HUES48 (cell line): ENCODE measurements at regions not wholly inside any gene's neighbourhood (a gene's known extent, or its start where the extent isn't known, plus 50 kb on each side); places are given as distances from the start of the nearest gene placed in this dataset.
A peak's percentile ranks its signal among the peaks of the same experiment; 100 is the strongest.
"Not testable (repeated sequence)": the region's sequence is repeated elsewhere in the genome, so short reads cannot be mapped to it uniquely, and the experiment has no call there.

ENCODE experiments used
- H3K27ac ChIP-seq: one replicate; pipeline ENCODE4 v1.7.0; 2013; ENCODE audit warnings: low read depth, low read length, inconsistent platforms
- H3K27me3 ChIP-seq: 2 replicates; pipeline ENCODE4 v1.6.1; 2013; ENCODE audit warnings: mild to moderate bottlenecking, low read length; ENCODE audit not compliant: control insufficient read depth, insufficient read depth
- H3K36me3 ChIP-seq: 2 replicates; pipeline ENCODE4 v1.6.1; 2013; ENCODE audit warnings: low read length; ENCODE audit not compliant: control insufficient read depth, insufficient read depth
- H3K4me1 ChIP-seq: 2 replicates; pipeline ENCODE4 v1.6.1; 2013; ENCODE audit warnings: mild to moderate bottlenecking, low read length; ENCODE audit not compliant: control insufficient read depth, insufficient read depth
- H3K4me3 ChIP-seq: 2 replicates; pipeline ENCODE4 v1.5.1; 2013; ENCODE audit warnings: mild to moderate bottlenecking, low read depth, low read length
- H3K9ac ChIP-seq: 2 replicates; pipeline ENCODE4 v1.6.1; 2013; ENCODE audit warnings: mild to moderate bottlenecking, low read depth, low read length, moderate library complexity
- H3K9me3 ChIP-seq: 2 replicates; pipeline ENCODE4 v1.6.1; 2013; ENCODE audit warnings: low read length; ENCODE audit not compliant: control insufficient read depth, insufficient read depth

GRCh38 chr15:29978411-29979382 lies 104.1 kb upstream of the GOLGA8J start:
- Histone ChIP-seq H3K4me1 (no peaks in the 10 kb centered on the region), H3K27me3 (no peaks in the 10 kb centered on the region), H3K9me3 (no peaks in the 10 kb centered on the region), H3K4me3 (no peak overlapping the region), H3K36me3 (no peaks in the 10 kb centered on the region), H3K9ac (no peak overlapping the region), H3K27ac (no peak overlapping the region)

GRCh38 chr15:29974056-29974455 lies 108.7 kb upstream of the GOLGA8J start:
- not testable (repeated sequence) for H3K9ac ChIP-seq, H3K4me3 ChIP-seq, H3K9me3 ChIP-seq, H3K4me1 ChIP-seq, H3K27ac ChIP-seq, H3K36me3 ChIP-seq
- peaks cover 14% of the 10 kb centered on the region for H3K27me3 ChIP-seq

- peaks cover 33% of the 10 kb centered on the region for H3K27me3 ChIP-seq
- 0 out of 2 replicates have a peak, but pooled peaks cover 7% of the 10 kb centered on the region for H3K9me3 ChIP-seq
- no peak overlapping the region for H3K9ac ChIP-seq
- no peak overlapping the region for H3K4me3 ChIP-seq
- no peaks in the 10 kb centered on the region for H3K36me3 ChIP-seq
- H3K4me1 ChIP-seq: no peaks in the 10 kb centered on the region
- no peak overlapping the region for H3K27ac ChIP-seq
Observed at GRCh38 chr15:29972051-29972450, 110.7 kb upstream of the GOLGA8J start.

GRCh38 chr15:29970402-29970695 lies 112.4 kb upstream of the GOLGA8J start:
- peaks cover 39% of the 10 kb centered on the region for H3K27me3 ChIP-seq
- H3K9ac ChIP-seq: no peak overlapping the region
- H3K4me3 ChIP-seq: no peak overlapping the region

GRCh38 chr15:29969562-29970401 lies 113.0 kb upstream of the GOLGA8J start:
- no peaks in the 10 kb centered on the region for H3K36me3 ChIP-seq
- H3K4me3 ChIP-seq: no peak overlapping the region
- no peaks in the 10 kb centered on the region for H3K4me1 ChIP-seq
- 0 out of 2 replicates have a peak, but pooled peaks cover 7% of the 10 kb centered on the region for H3K9me3 ChIP-seq
- H3K27ac ChIP-seq: no peak overlapping the region
- no peak overlapping the region for H3K9ac ChIP-seq
- peaks cover 39% of the 10 kb centered on the region for H3K27me3 ChIP-seq

More at GRCh38 chr15:29970402-29970695, 112.4 kb upstream of the GOLGA8J start:
- H3K4me1 ChIP-seq: no peaks in the 10 kb centered on the region
- no peaks in the 10 kb centered on the region for H3K36me3 ChIP-seq
- no peak overlapping the region for H3K27ac ChIP-seq
- 0 out of 2 replicates have a peak, but pooled peaks cover 7% of the 10 kb centered on the region for H3K9me3 ChIP-seq

GRCh38 chr15:29968895-29969561 lies 113.7 kb upstream of the GOLGA8J start:
- H3K9me3 ChIP-seq: 0 out of 2 replicates have a peak, but pooled peaks cover 7% of the 10 kb centered on the region
- H3K27me3 ChIP-seq: peaks cover 39% of the 10 kb centered on the region
- H3K4me3 ChIP-seq: peak overlapping the region; percentile 58; the same call in 1 of the 2 replicates
- H3K27ac ChIP-seq: no peak overlapping the region
- H3K36me3 ChIP-seq: no peaks in the 10 kb centered on the region
- H3K9ac ChIP-seq: no peak overlapping the region
- no peaks in the 10 kb centered on the region for H3K4me1 ChIP-seq

GRCh38 chr15:29968099-29968894 lies 114.5 kb upstream of the GOLGA8J start:
- Histone ChIP-seq H3K27me3 (peaks cover 39% of the 10 kb centered on the region), H3K4me1 (no peaks in the 10 kb centered on the region), H3K27ac (no peak overlapping the region), H3K9ac (no peak overlapping the region), H3K36me3 (no peaks in the 10 kb centered on the region), H3K9me3 (0 out of 2 replicates have a peak, but pooled peaks cover 7% of the 10 kb centered on the region), H3K4me3 (peak overlapping the region; percentile 58)

GRCh38 chr15:29962407-29962806 lies 120.3 kb upstream of the GOLGA8J start:
- H3K4me1 ChIP-seq: peaks cover 9% of the 10 kb centered on the region
- peak overlapping the region; percentile 50 for H3K27ac ChIP-seq
- H3K36me3 ChIP-seq: no peaks in the 10 kb centered on the region
- H3K9ac ChIP-seq: no peak overlapping the region
- peaks cover 10% of the 10 kb centered on the region for H3K27me3 ChIP-seq
- H3K4me3 ChIP-seq: no peak overlapping the region
- no peaks in the 10 kb centered on the region for H3K9me3 ChIP-seq

- Histone ChIP-seq H3K27me3 (no peaks in the 10 kb centered on the region), H3K4me3 (no peak overlapping the region), H3K9me3 (no peaks in the 10 kb centered on the region), H3K4me1 (peaks cover 9% of the 10 kb centered on the region), H3K9ac (no peak overlapping the region), H3K27ac (no peak overlapping the region), H3K36me3 (no peaks in the 10 kb centered on the region)
Observed at GRCh38 chr15:29959384-29960137, 123.2 kb upstream of the GOLGA8J start.
